Hepatocyte (in vitro differentiated cells): ENCODE measurements at regions not wholly inside any gene's neighbourhood (a gene's known extent, or its start where the extent isn't known, plus 50 kb on each side); places are given as distances from the start of the nearest gene placed in this dataset.

Experiments used
- DNase-seq: peaks from one replicate; pipeline ENCODE4 v3.0.0-alpha.2; 2016; ENCODE audit warnings: low spot score
- H2AFZ ChIP-seq: fragments of 200-600 bp; sonication (generic); 2 replicates; pipeline ENCODE4 v1.6.0; 2016; ENCODE audit warnings: antibody characterized with exemption, mild to moderate bottlenecking
- H3K27ac ChIP-seq: fragments of 200-600 bp; sonication (generic); 2 replicates; pipeline ENCODE4 v1.5.1; 2016; ENCODE audit warnings: mild to moderate bottlenecking
- H3K27me3 ChIP-seq: fragments of 200-600 bp; sonication (generic); 2 replicates; pipeline ENCODE4 v1.6.1; 2016
- H3K36me3 ChIP-seq: fragments of 200-600 bp; sonication (generic); replicated peaks from 2 replicates; pipeline ENCODE4 v1.5.1; 2016; ENCODE audit warnings: low read depth; ENCODE audit not compliant: insufficient read depth
- H3K4me1 ChIP-seq: fragments of 200-600 bp; sonication (generic); 2 replicates; pipeline ENCODE4 v1.5.1; 2016; ENCODE audit warnings: mild to moderate bottlenecking, moderate library complexity; ENCODE audit not compliant: insufficient read depth
- H3K4me2 ChIP-seq: fragments of 200-600 bp; sonication (generic); 2 replicates; pipeline ENCODE4 v1.6.0; 2016
- H3K4me3 ChIP-seq: fragments of 200-600 bp; sonication (generic); 2 replicates; pipeline ENCODE4 v1.5.1; 2016; ENCODE audit warnings: mild to moderate bottlenecking
- H3K79me2 ChIP-seq: fragments of 200-600 bp; sonication (generic); 2 replicates; pipeline ENCODE4 v1.6.0; 2017; ENCODE audit warnings: mild to moderate bottlenecking
- H3K9me2 ChIP-seq: fragments of 200-600 bp; sonication (generic); replicated peaks from 2 replicates; pipeline ENCODE4 v1.6.0; 2017; ENCODE audit warnings: mild to moderate bottlenecking; ENCODE audit not compliant: insufficient read depth
- H3K9me3 ChIP-seq: fragments of 200-600 bp; sonication (generic); 2 replicates; pipeline ENCODE4 v1.5.1; 2016; ENCODE audit warnings: low read depth, mild to moderate bottlenecking
- H4K20me1 ChIP-seq: fragments of 200-600 bp; sonication (generic); 2 replicates; pipeline ENCODE4 v1.6.0; 2016; ENCODE audit warnings: mild to moderate bottlenecking; ENCODE audit not compliant: insufficient read depth, poor library complexity, severe bottlenecking
- CTCF ChIP-seq: fragments of 200-600 bp; sonication (generic); IDR thresholded peaks from 2 replicates; pipeline ENCODE4 v1.5.1; 2016; ENCODE audit warnings: antibody characterized with exemption, mild to moderate bottlenecking; ENCODE audit not compliant: poor library complexity
- EZH2 ChIP-seq: fragments of 200-600 bp; sonication (generic); IDR thresholded peaks from 2 replicates; pipeline ENCODE4 v1.6.1; 2016; ENCODE audit warnings: antibody characterized with exemption, mild to moderate bottlenecking, borderline replicate concordance
- EZH2phosphoT487 ChIP-seq: fragments of 200-600 bp; sonication (generic); IDR thresholded peaks from one replicate; pipeline ENCODE4 v1.6.1; 2018; ENCODE audit warnings: antibody characterized with exemption, mild to moderate bottlenecking, low read depth, moderate library complexity; ENCODE audit not compliant: unreplicated experiment, severe bottlenecking
- WGBS: methylation state at CpG from one replicate; pipeline ENCODE4 v1.1.6; 2016; ENCODE audit warnings: low lambda C conversion rate; ENCODE audit errors: missing lambda C conversion rate; 5-methylcytosine and 5-hydroxymethylcytosine counted together

GRCh38 chr4:159776961-159777360, 674.1 kb downstream of the RAPGEF2 start:
- 56% methylated on average over 2 of the region's 2 CpGs for WGBS
- no peaks in the 10 kb centered on the region for H3K4me1 ChIP-seq
- H3K4me2 ChIP-seq: no peak overlapping the region
- H3K36me3 ChIP-seq: no peaks in the 10 kb centered on the region
- H3K9me3 ChIP-seq: no peaks in the 10 kb centered on the region
- H3K79me2 ChIP-seq: no peaks in the 10 kb centered on the region
- no peak overlapping the region for H3K27ac ChIP-seq
- no peak overlapping the region for H3K4me3 ChIP-seq
- no peak for TF ChIP-seq EZH2phosphoT487
- no peak for TF ChIP-seq CTCF
- TF ChIP-seq EZH2: no peak
- H4K20me1 ChIP-seq: no peaks in the 10 kb centered on the region
- H2AFZ ChIP-seq: no peak overlapping the region
- H3K9me2 ChIP-seq: no peaks in the 10 kb centered on the region
- no peaks in the 10 kb centered on the region for H3K27me3 ChIP-seq
- DNase-seq: no peak

- Histone ChIP-seq H4K20me1 (no peaks in the 10 kb centered on the region), H3K36me3 (no peaks in the 10 kb centered on the region), H2AFZ (no peak overlapping the region), H3K4me3 (no peak overlapping the region), H3K79me2 (no peaks in the 10 kb centered on the region), H3K27ac (no peak overlapping the region), H3K4me1 (no peaks in the 10 kb centered on the region), H3K4me2 (no peak overlapping the region), H3K27me3 (no peaks in the 10 kb centered on the region), H3K9me3 (no peaks in the 10 kb centered on the region), H3K9me2 (no peaks in the 10 kb centered on the region)
- DNase-seq: no peak
- WGBS: 94% methylated on average over 4 of the region's 4 CpGs
- TF ChIP-seq CTCF (no peak), EZH2 (no peak), EZH2phosphoT487 (no peak)
Measured at GRCh38 chr4:159777689-159778088, 674.8 kb downstream of the RAPGEF2 start.

- H3K9me3 ChIP-seq: no peaks in the 10 kb centered on the region
- no peaks in the 10 kb centered on the region for H3K79me2 ChIP-seq
- H3K4me3 ChIP-seq: no peak overlapping the region
- no peak for DNase-seq
- TF ChIP-seq EZH2 (no peak), CTCF (no peak), EZH2phosphoT487 (no peak)
- no peak overlapping the region for H3K4me2 ChIP-seq
- H3K4me1 ChIP-seq: no peaks in the 10 kb centered on the region
- H3K9me2 ChIP-seq: no peaks in the 10 kb centered on the region
- no peaks in the 10 kb centered on the region for H3K36me3 ChIP-seq
- no peak overlapping the region for H2AFZ ChIP-seq
- H3K27me3 ChIP-seq: no peaks in the 10 kb centered on the region
- H3K27ac ChIP-seq: no peak overlapping the region
- no peaks in the 10 kb centered on the region for H4K20me1 ChIP-seq
Measured at GRCh38 chr4:159778298-159778697, 675.4 kb downstream of the RAPGEF2 start.

GRCh38 chr4:159779716-159780115, 676.8 kb downstream of the RAPGEF2 start:
- H2AFZ ChIP-seq: no peak overlapping the region
- H3K4me1 ChIP-seq: no peaks in the 10 kb centered on the region
- H3K9me2 ChIP-seq: no peaks in the 10 kb centered on the region
- no peak for TF ChIP-seq EZH2
- TF ChIP-seq CTCF: no peak
- no peak for TF ChIP-seq EZH2phosphoT487
- H3K27me3 ChIP-seq: no peaks in the 10 kb centered on the region
- H3K4me2 ChIP-seq: no peak overlapping the region
- no peaks in the 10 kb centered on the region for H4K20me1 ChIP-seq
- no peak overlapping the region for H3K4me3 ChIP-seq
- no peak overlapping the region for H3K27ac ChIP-seq
- H3K9me3 ChIP-seq: no peaks in the 10 kb centered on the region
- no peaks in the 10 kb centered on the region for H3K36me3 ChIP-seq
- H3K79me2 ChIP-seq: no peaks in the 10 kb centered on the region
- no peak for DNase-seq
- 90% methylated on average over 3 of the region's 3 CpGs for WGBS
